ENCODE measurements at regions not wholly inside any gene's neighbourhood (a gene's known extent, or its start where the extent isn't known, plus 50 kb on each side); places are given as distances from the start of the nearest gene placed in this dataset.

GRCh38 chrX:124726881-124727280 lies 380.5 kb downstream of the SH2D1A start:
- TF ChIP-seq, protein P1, sequence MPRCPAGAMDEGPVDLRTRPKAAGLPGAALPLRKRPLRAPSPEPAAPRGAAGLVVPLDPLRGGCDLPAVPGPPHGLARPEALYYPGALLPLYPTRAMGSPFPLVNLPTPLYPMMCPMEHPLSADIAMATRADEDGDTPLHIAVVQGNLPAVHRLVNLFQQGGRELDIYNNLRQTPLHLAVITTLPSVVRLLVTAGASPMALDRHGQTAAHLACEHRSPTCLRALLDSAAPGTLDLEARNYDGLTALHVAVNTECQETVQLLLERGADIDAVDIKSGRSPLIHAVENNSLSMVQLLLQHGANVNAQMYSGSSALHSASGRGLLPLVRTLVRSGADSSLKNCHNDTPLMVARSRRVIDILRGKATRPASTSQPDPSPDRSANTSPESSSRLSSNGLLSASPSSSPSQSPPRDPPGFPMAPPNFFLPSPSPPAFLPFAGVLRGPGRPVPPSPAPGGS (IDR thresholded peaks at IDR 0.05) = no peak
- no peak for TF ChIP-seq SREBF2 (IDR thresholded peaks at IDR 0.05)
- no peak for TF ChIP-seq EP300 (IDR thresholded peaks at IDR 0.05)
- TF ChIP-seq RAD21 (conservative IDR thresholded peaks at IDR 0.05 in 1 of 2, IDR thresholded peaks at IDR 0.05 in 1 of 2) = no peak

All from A549 (cell line).